ENCODE measurements at regions not wholly inside any gene's neighbourhood (a gene's known extent, or its start where the extent isn't known, plus 50 kb on each side); places are given as distances from the start of the nearest gene placed in this dataset.

DNA sequence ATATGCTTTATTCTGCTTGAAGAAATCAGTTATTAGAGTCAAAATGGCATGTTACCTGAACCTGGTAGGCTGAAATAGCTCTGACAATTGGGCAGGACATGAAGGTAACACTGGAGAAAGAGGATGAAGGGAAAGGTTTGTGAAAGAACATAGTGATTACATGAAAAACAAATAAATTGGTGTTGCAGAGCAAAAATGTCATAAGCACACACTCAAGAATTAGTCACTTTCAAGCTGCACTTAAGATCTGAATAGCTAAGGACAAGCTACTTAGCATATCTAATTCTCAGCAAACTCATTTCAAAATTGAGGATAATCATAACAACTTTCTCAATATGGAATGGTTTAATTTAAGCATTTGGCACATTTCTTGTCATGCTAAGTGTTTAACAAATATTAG, 1398.0 kb upstream of the FLRT2 start:
- no peak for TF ChIP-seq CTCF (IDR thresholded peaks at IDR 0.05; ENCODE audit: low read length)
- no peak for TF ChIP-seq EZH2 (IDR thresholded peaks at IDR 0.05; ENCODE audit: borderline replicate concordance, low read length)
